IPS-18a (cell line): ENCODE measurements at regions not wholly inside any gene's neighbourhood (a gene's known extent, or its start where the extent isn't known, plus 50 kb on each side); places are given as distances from the start of the nearest gene placed in this dataset.
"Not testable (repeated sequence)": the region's sequence is repeated elsewhere in the genome, so short reads cannot be mapped to it uniquely, and the experiment has no call there.

Experiments
- H3K27ac ChIP-seq: one replicate; pipeline ENCODE4 v1.5.1; 2013; ENCODE audit warnings: low read length
- H3K27me3 ChIP-seq: one replicate; pipeline ENCODE4 v1.6.1; 2013; ENCODE audit warnings: mild to moderate bottlenecking, low read length; ENCODE audit not compliant: control insufficient read depth, insufficient read depth
- H3K36me3 ChIP-seq: one replicate; pipeline ENCODE4 v1.6.1; 2013; ENCODE audit warnings: low read depth, low read length; ENCODE audit not compliant: control insufficient read depth
- H3K4me1 ChIP-seq: one replicate; pipeline ENCODE4 v1.6.1; 2013; ENCODE audit warnings: low read depth, low read length; ENCODE audit not compliant: control insufficient read depth
- H3K4me3 ChIP-seq: one replicate; pipeline ENCODE4 v1.5.1; 2013; ENCODE audit warnings: low read length
- H3K9ac ChIP-seq: one replicate; pipeline ENCODE4 v1.6.1; 2013; ENCODE audit warnings: mild to moderate bottlenecking, low read length, moderate library complexity
- H3K9me3 ChIP-seq: one replicate; pipeline ENCODE4 v1.6.1; 2013; ENCODE audit warnings: low read depth, low read length; ENCODE audit not compliant: control insufficient read depth

DNA sequence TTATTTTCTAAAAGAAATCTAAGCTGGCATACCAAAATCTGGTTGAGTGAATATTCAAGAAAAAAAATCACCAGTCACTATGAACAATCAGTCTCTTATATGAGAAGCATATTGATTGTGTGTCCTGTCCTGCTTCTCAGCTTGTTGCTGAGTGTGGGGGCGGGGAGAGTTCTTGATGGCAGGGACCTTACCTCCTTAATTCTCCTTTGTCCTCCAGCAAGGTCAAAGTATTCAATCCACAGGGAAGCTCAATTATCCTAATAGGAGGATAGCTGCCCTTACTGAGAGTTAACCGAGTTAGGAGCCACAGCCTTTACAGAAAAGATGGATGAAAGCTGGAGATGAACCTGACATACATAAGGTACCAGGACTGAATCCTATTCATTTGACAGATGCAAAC lies 154.0 kb downstream of the LY86 start:
- Histone ChIP-seq H3K27me3 (no peaks in the 10 kb centered on the region), H3K4me1 (peaks cover 10% of the 10 kb centered on the region), H3K9me3 (no peaks in the 10 kb centered on the region), H3K4me3 (no peak overlapping the region), H3K36me3 (no peaks in the 10 kb centered on the region), H3K27ac (no peak overlapping the region), H3K9ac (no peak overlapping the region)

DNA sequence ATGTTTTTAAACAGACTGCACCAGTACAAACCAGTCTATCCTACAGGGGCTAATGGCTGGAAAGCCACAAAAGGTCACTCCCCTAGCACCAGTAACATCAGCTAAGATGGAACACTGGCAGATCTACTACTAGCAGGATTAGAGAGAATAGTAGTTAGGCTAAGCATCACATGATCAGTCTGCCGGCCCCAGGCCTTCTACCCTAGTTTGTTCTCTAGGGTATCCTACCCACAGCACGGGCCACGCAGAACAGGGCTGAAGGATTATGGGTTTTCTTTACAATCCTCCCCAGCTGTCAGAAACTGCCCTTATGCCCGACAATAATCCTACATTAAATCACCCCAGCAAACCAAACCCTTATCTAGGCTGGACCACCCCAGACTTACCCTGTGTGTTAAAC lies 156.0 kb downstream of the LY86 start:
- peaks cover 7% of the 10 kb centered on the region for H3K27me3 ChIP-seq
- H3K9me3 ChIP-seq = no peaks in the 10 kb centered on the region
- H3K36me3 ChIP-seq = no peaks in the 10 kb centered on the region
- H3K9ac ChIP-seq = no peak overlapping the region
- no peak overlapping the region for H3K27ac ChIP-seq
- H3K4me3 ChIP-seq = no peak overlapping the region
- H3K4me1 ChIP-seq = peaks cover 10% of the 10 kb centered on the region

DNA sequence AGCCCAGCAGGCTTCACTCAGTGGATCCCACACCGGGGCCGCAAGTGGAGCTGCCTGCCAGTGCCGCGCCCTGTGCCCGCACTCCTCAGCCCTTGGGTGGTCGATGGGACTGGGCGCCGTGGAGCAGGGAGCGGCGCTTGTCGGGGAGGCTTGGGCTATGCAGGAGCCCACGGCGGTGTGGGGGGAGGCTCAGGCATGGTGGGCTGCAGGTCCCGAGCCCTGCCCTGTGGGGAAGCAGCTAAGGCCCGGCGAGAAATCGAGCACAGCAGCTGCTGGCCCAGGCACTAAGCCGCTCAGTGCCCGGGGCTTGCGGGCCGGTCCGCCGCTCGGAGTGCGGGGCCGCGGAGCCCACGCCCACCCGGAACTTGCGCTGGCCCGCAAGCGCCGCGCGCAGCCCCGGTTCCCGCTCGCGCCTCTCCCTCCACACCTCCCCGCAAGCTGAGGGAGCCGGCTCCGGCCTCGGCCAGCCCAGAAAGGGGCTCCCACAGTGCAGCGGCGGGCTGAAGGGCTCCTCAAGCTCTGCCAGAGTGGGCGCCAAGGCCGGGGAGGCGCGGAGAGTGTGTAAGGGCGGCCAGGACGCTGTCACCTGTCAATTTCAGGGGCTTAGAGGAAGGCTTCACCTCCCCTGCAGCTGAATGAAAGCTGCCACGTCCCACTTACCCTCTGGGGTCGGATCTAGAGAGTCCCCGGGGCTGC lies 157.3 kb downstream of the LY86 start:
- H3K9me3 ChIP-seq, H3K9ac ChIP-seq, H3K27me3 ChIP-seq, H3K27ac ChIP-seq, H3K4me3 ChIP-seq, H3K36me3 ChIP-seq: not testable (repeated sequence)
- H3K4me1 ChIP-seq = peaks cover 16% of the 10 kb centered on the region

DNA sequence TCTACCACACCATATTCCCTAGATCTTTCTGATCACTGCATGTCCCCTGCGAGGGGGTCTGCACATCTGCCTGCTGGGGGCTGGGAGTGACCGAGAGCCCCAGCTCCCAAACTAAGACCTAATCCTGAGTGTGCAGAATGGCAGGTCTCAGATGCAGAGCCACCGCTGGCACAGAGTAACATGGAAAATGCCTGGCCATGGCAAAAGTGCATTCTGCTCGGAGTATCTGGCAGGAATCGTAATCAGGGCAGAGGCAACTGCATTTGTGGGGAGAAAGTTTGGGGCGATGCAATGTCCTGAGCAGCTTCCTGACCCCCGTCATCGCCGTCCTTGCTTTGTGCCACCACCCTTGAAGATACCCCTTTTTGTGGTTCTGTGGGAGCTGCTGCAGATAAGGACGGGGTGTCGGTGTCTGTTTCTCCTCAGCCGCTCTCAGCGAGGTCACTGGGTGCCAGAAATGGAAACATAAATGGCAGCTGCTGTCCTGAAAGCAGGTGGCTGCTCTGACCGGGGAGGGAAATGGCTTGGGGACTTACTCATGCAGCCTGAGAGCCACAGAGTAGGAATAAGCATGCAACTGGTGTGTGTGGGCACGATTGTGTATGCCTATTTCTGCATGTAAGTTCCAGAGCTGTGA lies 157.9 kb downstream of the LY86 start:
- no peaks in the 10 kb centered on the region for H3K36me3 ChIP-seq
- H3K4me1 ChIP-seq = peaks cover 16% of the 10 kb centered on the region
- H3K4me3 ChIP-seq = no peak overlapping the region
- H3K27me3 ChIP-seq = peaks cover 7% of the 10 kb centered on the region
- H3K9me3 ChIP-seq = no peaks in the 10 kb centered on the region
- no peak overlapping the region for H3K27ac ChIP-seq
- no peak overlapping the region for H3K9ac ChIP-seq

DNA sequence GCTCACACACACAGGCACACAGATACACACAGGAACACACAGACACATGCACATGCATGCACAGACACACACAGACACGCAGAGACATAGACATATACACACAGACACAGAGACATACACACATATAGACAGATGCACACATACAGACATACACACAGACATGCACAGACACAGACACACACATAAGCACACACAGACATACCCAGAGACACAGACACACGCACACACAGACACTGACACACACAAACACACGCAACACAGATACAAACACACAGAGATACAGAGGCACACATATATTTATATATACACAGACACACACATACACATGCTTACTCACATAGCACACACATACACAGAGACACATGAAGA lies 158.4 kb downstream of the LY86 start:
- Histone ChIP-seq H3K4me1 (peaks cover 16% of the 10 kb centered on the region), H3K27me3 (peaks cover 7% of the 10 kb centered on the region), H3K4me3 (no peak overlapping the region), H3K27ac (no peak overlapping the region), H3K36me3 (no peaks in the 10 kb centered on the region), H3K9ac (no peak overlapping the region), H3K9me3 (no peaks in the 10 kb centered on the region)

DNA sequence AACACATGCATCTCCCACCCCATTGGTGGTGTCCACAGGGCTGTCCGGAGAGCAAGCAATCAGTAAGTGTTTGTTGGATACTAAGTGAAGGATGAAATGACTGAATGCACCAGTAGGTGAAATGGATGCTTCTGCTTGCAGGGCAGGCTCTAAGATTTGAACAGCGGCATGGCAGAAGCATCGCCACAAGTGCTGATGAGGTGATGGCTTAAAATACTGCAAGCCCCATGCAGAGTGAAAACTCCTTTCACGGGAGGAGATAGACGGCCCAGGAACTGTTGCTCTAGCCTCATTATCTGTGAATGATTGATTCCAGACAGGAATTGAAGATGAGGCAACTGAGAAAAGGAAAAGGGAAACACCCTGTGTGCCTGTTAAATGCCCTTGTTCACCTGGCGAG lies 158.9 kb downstream of the LY86 start:
- peaks cover 16% of the 10 kb centered on the region for H3K4me1 ChIP-seq
- no peak overlapping the region for H3K27ac ChIP-seq
- H3K4me3 ChIP-seq = no peak overlapping the region
- H3K9me3 ChIP-seq = no peaks in the 10 kb centered on the region
- peaks cover 7% of the 10 kb centered on the region for H3K27me3 ChIP-seq
- H3K36me3 ChIP-seq = no peaks in the 10 kb centered on the region
- no peak overlapping the region for H3K9ac ChIP-seq

DNA sequence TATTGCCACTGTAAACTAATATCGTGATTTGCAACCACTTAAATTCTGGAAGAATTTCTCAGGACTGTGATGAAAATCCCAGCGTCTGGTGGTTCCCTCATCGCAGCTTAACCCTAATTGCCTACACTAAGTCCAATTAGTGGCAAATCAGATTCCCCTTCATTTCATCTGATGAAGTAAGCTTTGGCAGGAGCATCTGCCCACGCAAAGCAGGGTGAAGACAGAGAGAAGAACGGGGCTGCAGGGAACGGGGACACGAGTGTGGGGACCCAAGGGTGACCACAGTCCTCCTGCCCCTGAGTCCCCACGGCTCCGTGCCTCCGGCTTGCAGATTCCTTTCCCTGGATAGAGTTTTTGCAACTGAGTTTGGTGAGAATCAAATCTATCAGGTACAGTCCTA lies 159.5 kb downstream of the LY86 start:
- Histone ChIP-seq H3K9me3 (no peaks in the 10 kb centered on the region), H3K27me3 (peaks cover 7% of the 10 kb centered on the region), H3K36me3 (no peaks in the 10 kb centered on the region), H3K4me3 (no peak overlapping the region), H3K27ac (no peak overlapping the region), H3K9ac (no peak overlapping the region), H3K4me1 (peaks cover 12% of the 10 kb centered on the region)

DNA sequence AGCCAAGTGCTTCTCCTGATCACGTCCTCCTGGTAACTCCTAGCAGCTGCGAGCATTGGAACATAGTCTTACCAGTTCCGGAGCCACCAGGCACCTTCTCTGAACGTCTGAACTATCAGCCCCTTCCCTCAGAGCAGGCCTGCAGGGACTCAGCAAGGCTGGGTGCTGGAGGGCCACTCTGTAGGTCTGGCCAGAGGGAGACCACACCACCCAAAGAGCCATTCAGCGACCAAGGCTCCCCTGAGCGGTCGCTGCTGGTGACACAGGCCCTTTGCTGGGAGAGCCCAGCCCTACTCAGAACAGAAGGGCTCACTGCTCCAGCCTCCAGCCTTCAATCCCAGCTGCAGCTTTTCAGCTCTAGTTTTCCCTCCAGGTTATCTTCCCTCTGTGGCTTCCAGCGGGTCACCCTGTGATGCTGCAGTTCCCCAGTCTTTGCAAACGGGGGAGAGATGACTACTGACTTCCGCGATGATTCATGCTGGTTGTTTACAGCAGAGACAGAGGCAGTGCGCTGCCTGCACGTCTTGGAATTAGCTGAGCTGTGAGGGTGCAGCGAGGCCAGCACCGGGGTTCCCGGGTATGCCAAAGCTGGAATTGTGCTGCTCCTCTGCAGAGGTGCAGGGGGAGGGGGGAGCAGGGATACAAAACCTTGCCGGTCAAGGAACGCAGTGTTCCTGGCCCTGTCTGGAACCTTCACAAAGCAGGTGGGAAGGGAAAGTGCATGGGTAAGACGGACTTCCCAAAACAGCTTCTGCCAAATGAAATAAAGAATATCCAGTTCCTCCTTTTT lies 161.4 kb downstream of the LY86 start:
- peaks cover 10% of the 10 kb centered on the region for H3K4me1 ChIP-seq
- no peaks in the 10 kb centered on the region for H3K36me3 ChIP-seq
- peaks cover 7% of the 10 kb centered on the region for H3K27me3 ChIP-seq
- H3K27ac ChIP-seq = no peak overlapping the region
- no peaks in the 10 kb centered on the region for H3K9me3 ChIP-seq
- H3K4me3 ChIP-seq = peak overlapping the region; percentile 28
- no peak overlapping the region for H3K9ac ChIP-seq

DNA sequence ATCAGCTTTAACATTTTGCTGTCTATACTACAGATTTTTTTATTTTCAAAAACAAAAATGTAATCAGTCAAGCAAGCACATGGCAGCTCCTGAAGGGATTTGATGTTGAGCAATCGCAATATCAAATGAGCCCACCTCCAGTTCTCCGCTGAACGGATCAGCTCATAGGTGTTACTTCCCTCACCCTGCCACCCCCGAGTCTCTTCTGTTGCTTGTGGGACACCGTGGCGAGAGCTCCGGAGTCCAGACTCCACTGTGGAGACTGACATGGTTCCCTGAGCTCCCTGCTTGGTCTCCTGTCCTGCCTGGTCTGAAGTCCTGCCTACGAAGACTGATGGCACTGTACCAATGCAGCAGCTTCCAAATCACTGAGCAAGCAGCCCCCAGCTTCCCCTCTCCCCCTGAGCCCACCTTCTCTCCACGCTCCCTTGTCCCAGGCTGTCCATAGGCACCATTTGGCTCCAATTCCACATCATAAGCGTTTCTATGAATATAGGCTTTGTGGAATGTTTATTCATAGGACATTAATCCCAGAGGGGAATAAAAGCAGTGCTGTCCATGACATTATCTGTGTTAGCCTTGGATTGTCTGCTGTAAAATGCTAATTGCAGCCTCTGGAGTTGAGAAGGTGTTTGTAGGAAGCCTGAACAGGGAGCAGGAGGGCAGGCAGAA lies 162.2 kb downstream of the LY86 start:
- H3K9ac ChIP-seq = no peak overlapping the region
- H3K9me3 ChIP-seq = no peaks in the 10 kb centered on the region
- H3K36me3 ChIP-seq = no peaks in the 10 kb centered on the region
- no peak overlapping the region for H3K4me3 ChIP-seq
- H3K27me3 ChIP-seq = peaks cover 7% of the 10 kb centered on the region
- no peak overlapping the region for H3K27ac ChIP-seq
- peaks cover 10% of the 10 kb centered on the region for H3K4me1 ChIP-seq

DNA sequence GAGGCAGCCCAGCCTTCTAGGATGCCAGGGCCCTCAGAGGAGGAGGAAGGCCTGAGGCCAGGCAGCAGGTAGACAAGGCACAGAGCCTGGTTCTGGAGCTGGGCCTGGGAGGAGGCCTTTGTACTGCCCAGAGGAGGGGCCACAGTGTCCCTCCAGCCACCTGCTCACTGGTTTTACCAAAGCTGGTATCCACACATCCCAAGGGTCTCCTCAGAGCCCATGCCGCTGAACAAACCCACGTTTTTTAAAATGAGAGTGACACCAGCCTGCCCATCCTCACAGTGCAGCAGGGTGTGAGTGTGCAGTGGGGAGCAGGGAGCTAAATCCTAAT lies 162.7 kb downstream of the LY86 start:
- Histone ChIP-seq H3K4me3 (no peak overlapping the region), H3K9me3 (no peaks in the 10 kb centered on the region), H3K27me3 (peaks cover 7% of the 10 kb centered on the region), H3K9ac (no peak overlapping the region), H3K36me3 (no peaks in the 10 kb centered on the region), H3K27ac (no peak overlapping the region), H3K4me1 (peaks cover 10% of the 10 kb centered on the region)

DNA sequence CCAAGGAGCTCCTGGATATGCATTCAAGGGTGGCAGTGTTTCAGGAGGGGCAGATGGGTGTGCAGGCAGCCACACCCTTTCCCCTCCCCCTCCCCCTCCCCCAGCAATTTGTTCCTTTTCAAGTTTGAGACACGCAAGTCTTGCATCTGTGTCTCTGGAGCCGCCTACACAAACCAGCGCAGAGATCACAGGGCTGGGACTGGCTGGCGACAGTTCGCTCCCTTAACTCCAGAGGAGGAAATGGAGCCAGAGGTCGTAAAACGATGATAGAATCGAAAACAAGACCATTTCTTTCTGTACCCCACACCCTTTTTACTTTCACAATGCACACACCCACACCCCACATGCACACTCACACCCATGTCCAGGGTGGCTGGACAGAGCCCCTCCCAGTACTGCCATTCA lies 163.1 kb downstream of the LY86 start:
- H3K27ac ChIP-seq = no peak overlapping the region
- peaks cover 10% of the 10 kb centered on the region for H3K4me1 ChIP-seq
- no peak overlapping the region for H3K9ac ChIP-seq
- H3K27me3 ChIP-seq = peaks cover 7% of the 10 kb centered on the region
- H3K4me3 ChIP-seq = no peak overlapping the region
- no peaks in the 10 kb centered on the region for H3K36me3 ChIP-seq
- no peaks in the 10 kb centered on the region for H3K9me3 ChIP-seq
